HG03064 (cell line): ENCODE measurements at regions not wholly inside any gene's neighbourhood (a gene's known extent, or its start where the extent isn't known, plus 50 kb on each side); places are given as distances from the start of the nearest gene placed in this dataset.

Experiments used
- ATAC-seq: cut with Tn5 transposase; IDR thresholded peaks from one replicate; pipeline ENCODE4 v1.9.1; 2021; ENCODE audit warnings: low read depth; ENCODE audit not compliant: unreplicated experiment

DNA sequence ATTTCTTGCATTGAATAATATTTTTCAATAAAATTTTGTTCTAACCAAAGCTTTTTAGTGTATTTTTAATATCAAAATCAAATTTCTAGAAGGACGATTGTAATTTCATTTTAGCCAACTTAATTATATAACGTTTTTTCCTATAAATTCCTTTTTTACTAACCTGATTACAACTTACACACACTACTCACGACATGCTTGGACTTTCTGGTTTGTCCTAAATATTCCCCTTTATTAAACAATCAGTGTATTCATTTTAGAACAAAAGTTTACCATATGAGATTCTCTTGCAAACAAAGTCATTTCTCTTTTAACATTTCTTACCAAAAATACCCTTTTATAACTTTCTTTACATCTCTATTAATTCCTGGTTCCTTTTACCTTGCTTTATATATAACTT is 173.7 kb downstream of the PWWP3B start:
- ATAC-seq, result no peak

DNA sequence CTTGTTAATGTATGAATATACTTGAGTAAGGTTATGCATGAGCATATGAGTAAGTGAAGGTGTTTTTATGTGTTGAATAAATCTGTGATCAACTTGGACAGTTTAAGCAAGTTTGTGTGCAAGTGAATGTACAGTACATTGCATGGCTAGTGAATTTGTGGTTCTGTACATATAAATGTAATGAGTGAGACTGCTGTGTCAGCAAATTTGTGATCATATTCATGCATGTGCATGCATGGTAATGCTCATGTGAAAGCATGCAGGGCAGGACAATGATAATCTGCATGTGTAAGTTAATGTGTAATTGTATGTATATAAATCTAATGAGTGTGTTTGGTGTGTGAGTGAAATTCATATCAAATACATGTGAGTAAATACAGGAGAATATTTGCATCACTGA is 188.5 kb downstream of the PWWP3B start:
- no peak for ATAC-seq

DNA sequence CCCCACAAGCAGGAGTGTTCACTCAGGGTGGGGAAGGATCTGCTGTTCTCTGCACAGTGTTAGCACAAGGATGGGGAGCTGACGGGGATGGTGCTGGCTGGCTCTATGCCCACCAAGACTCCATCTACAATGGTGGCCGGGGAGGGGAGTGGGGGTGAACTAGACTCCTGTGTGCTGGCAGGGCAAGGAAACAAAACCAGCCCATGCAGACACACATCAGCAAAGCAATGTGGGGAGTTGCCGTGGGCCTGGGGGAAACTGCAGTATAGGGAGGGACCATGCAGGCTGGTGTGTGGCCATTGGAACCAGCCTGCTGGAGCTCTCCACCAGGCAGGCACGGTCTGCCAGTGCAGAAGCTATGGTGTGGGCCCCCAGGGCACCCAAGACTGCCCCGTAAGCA is 195.1 kb downstream of the PWWP3B start:
- no peak for ATAC-seq

- ATAC-seq, result peak; percentile 87
These were observed 210.5 kb downstream of the PWWP3B start for GRCh38 chrX:106378616-106379015.

- no peak for ATAC-seq
These were observed 220.4 kb upstream of the RADX start for GRCh38 chrX:106391284-106391911.

- no peak for ATAC-seq
These were observed 219.4 kb upstream of the RADX start for GRCh38 chrX:106392346-106392745.

GRCh38 chrX:106397788-106398538 is 213.8 kb upstream of the RADX start:
- no peak for ATAC-seq

GRCh38 chrX:106401965-106402559 is 209.7 kb upstream of the RADX start:
- ATAC-seq, result no peak

- no peak for ATAC-seq
These were observed 207.3 kb upstream of the RADX start for GRCh38 chrX:106404512-106404911.

DNA sequence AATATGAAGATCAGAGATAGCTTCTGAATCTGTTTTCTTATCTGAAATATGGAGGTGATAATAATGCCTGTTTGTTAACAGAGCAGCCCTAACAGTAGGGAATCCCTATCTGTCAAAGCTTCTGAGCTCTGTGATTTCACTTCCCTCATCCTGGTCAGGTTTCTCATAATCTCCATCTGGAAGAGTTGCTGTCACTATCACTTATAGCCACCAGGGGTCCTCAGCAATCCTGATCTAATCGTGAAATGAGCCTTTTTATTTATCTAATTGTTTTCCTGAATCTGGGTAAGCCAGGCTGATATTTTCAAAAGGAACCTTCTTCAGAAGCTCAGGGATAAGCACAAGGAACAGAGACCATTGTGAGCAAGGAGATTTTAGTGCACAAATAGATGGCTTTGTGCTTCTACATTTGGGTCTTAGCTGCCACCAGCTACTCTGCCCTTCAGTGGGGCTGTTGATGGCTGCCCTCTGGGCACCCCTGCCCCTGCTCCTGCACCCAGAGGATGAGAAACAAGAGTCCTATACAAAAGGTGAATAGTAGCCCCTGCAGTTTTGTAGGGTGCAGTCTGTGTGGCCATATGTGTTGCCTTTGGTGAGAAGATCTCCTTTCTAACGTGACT is 196.4 kb upstream of the RADX start:
- peak; percentile 96 for ATAC-seq

- ATAC-seq, result no peak
These were observed 175.1 kb upstream of the RADX start for GRCh38 chrX:106436691-106437090.

DNA sequence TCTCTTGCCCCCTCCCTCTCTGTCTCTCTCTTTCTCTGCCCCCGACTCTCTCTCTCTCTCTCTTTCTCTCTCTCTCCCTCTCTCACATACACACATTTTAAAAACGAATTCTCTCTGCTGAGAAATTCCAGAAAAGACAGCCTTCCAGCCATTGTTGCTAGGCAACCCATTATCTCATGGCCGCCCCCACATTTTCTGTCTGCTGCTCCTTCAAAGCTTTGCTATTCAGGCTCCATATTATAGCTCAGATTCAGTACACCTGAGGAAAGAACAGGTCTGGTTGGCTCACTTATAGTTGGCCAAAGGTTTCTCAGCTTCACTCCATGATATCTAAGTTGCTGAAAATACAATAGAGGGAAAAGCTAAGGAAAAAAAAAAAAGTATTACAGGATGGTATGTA is 174.4 kb upstream of the RADX start:
- ATAC-seq, result no peak

- ATAC-seq, result no peak
These were observed 161.4 kb upstream of the RADX start for GRCh38 chrX:106450405-106450804.

DNA sequence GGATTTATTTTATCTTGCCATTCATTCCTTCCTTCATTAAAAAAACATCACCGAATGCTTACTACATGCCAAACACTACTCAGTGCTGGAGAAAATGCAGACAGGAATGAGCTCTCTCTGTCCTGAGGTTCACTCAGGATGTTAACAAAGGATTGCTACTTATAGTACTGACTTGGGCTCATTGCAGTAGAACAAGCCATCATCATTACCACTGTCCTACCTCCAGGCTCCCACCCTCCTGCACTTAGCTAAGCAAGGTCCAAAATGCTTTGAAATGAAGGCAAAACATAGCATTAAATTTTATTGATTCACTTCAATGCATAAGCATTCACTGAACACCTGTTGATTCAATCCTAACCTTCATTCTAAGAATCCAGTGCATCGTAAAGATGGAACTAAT is 159.8 kb upstream of the RADX start:
- ATAC-seq, result no peak

GRCh38 chrX:106454991-106455390 is 156.8 kb upstream of the RADX start:
- no peak for ATAC-seq

DNA sequence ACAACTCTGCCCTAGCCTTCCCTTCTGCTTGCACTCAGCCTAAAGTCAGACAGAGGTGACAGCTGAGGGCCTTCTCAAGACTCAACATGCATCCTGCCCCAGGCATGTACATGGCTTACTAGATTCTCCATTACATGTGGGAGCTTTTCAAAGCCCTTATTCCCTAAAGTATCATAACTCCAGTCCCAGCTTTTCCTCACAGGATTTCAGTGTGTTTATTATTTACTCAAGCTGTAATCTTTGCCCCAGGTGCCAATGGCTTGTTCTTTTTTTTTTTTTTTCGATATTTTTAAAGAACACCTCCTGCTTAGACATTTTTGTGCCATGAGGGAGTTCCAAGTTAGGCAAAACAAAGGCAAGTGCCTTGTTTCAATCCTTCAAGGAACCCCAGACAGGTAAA is 154.0 kb upstream of the RADX start:
- no peak for ATAC-seq

DNA sequence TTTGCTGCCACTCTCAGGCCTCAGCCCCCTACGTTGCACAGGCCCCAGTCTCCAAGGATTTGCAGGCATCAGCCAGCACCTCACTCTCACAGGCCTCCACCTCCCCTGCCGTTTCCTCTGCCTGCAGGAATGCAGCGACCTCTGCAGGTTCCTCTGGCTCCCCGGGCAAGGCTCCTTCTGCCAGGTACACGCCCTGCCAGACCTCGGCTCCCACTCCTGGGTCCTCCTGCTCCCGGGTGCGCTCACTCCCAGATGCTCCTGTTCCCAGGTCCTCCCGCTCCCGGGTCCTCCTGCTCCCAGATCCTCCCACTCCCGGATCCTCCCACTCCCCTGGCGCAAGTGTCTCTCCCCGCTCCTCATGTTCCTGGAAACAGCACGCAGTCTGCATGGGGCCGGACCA is 144.4 kb upstream of the RADX start:
- ATAC-seq, result no peak

DNA sequence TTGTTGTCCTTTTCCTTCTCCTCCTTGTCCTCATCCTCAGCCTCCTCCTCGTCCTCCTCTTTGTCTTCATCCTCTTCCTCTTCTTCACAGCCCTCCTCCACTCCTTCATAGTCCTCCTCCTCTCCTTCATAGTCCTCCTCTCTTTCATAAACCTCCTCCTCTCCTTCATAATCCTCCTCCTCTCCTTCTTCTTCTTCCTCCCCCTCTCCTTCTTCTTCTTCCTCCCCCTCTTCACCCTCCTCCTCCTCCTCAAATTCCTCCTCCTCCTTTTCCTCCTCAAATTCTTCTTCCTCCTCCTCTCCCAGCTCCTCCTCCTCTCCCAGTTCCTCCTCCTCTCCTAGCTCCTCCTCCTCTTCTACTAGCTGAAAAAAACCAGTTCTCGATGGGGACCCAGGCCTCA is 143.8 kb upstream of the RADX start:
- ATAC-seq, result no peak

- no peak for ATAC-seq
These were observed 143.3 kb upstream of the RADX start for GRCh38 chrX:106468433-106468832.

- ATAC-seq, result no peak
These were observed 131.9 kb upstream of the RADX start for GRCh38 chrX:106479920-106480319.

GRCh38 chrX:106481341-106481740 is 130.4 kb upstream of the RADX start:
- ATAC-seq, result no peak

DNA sequence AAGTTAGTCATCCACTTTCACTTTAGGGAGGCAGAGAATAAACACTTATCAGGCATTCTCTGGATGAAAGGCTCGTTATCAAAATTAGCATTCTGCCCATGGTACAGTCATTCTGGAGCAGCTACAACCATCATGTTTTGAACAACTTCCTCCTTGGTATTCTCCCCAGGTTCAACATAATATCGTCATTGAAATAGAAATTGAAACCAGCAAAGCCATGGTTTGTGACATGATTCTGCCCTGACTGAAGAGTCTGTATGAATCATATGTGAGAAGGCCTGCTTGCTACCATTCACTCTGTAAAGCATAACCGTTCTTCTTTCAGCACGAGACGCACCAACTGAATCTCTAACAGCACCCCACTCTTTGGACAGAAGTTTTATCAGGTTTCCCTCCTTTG is 127.5 kb upstream of the RADX start:
- peak; percentile 98 for ATAC-seq
